Loucy (cell line): ENCODE measurements at regions not wholly inside any gene's neighbourhood (a gene's known extent, or its start where the extent isn't known, plus 50 kb on each side); places are given as distances from the start of the nearest gene placed in this dataset.

Experiments used
- CTCF ChIP-seq: fragments of 200-600 bp; sonication (generic); conservative IDR thresholded peaks from 2 replicates; pipeline ENCODE4 v1.5.1; 2014; ENCODE audit warnings: mild to moderate bottlenecking, antibody characterized with exemption, low read length
- EZH2phosphoT487 ChIP-seq: fragments of 200-600 bp; IDR thresholded peaks from 2 replicates; pipeline ENCODE4 v1.6.1; 2018; ENCODE audit warnings: antibody characterized with exemption, mild to moderate bottlenecking, moderate library complexity, borderline replicate concordance

GRCh38 chr6:109299776-109300564 lies 82.3 kb downstream of the CD164 start:
- no peak for TF ChIP-seq CTCF
- no peak for TF ChIP-seq EZH2phosphoT487
